CD4-positive, alpha-beta T cell treated with Interferon gamma for 1 hour (primary cell): ENCODE measurements at regions not wholly inside any gene's neighbourhood (a gene's known extent, or its start where the extent isn't known, plus 50 kb on each side); places are given as distances from the start of the nearest gene placed in this dataset.
"Not testable (repeated sequence)": the region's sequence is repeated elsewhere in the genome, so short reads cannot be mapped to it uniquely, and the experiment has no call there.

Experiments used
- DNase-seq: peaks from one replicate; pipeline ENCODE4 v3.0.0-alpha.2; 2020

DNA sequence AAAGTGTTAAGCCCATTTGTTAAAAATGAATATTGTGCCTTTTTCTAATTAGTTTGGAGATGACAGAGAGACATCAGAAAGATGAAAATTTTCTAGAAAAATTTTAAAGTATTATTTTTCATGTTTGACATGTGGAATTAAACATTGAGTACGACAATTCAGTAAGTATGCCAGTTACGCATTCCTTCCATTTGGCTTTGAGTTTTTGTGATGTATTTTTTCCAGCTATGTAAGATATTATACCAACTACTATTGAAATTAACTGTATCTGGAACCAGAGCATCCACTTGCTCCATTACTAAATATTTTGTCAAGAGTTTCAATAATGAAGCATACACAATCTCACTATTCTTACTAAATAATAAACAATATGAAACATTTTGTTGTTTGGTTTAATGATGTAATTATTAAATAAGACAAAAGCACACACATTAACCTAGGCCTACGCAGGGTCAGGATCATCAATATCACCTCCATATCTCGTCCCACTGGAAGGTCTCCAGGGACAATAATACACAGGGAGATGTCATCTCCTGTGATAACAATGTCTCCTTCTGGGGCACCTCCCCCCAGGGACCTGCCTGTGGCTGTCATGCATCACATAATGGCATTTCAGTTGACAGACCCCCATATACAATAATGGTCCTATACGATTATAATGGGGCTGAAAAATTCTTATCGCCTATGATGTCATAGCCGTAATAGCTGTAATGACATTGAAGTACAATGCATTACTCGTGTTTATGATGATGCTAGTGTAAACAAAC, 274.1 kb downstream of the REEP3 start:
- no peak for DNase-seq

DNA sequence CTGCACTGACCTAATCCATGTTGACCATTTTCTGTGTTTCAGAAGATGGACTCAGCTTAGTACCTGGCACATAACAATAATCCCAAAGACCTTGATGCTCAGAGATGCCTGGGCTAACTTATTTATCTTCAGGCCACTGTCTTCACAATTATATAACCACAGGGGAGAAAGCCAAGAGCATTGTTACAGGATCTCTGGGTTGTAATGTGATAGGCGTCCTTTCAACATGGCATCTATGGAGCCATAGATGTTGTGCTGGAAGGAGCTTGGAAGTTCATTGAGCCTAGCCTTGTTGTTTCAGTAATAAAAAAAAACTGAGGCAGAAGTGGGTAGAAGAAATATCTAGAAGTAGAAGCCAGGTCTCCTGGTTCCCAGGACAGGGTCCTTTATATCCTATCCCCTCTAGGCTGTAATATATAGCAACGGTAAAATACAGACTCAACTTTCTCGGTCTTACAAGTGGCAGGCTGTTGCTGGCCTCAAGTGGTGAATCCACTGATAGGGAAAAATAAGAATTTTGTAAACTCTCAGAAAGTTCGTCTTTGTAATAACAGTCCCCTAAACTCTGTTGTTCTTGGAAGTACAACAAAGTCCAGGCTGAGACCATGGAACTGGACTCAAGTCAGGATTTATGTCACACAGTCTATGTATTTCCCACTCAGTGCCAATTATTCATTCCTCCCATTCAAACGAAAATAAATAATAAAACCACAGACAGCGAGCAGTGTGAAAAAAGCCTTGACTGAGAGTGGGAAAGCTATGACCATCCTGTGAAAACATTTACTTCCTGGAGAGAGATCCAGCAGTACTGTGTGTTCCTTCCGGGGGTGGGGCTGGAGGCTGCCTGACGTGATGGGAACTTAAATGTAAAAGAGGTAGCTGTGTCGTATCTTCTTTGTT, 277.6 kb downstream of the REEP3 start:
- DNase-seq: no peak

GRCh38 chr10:63799521-63800300, 278.5 kb downstream of the REEP3 start:
- DNase-seq: no peak

DNA sequence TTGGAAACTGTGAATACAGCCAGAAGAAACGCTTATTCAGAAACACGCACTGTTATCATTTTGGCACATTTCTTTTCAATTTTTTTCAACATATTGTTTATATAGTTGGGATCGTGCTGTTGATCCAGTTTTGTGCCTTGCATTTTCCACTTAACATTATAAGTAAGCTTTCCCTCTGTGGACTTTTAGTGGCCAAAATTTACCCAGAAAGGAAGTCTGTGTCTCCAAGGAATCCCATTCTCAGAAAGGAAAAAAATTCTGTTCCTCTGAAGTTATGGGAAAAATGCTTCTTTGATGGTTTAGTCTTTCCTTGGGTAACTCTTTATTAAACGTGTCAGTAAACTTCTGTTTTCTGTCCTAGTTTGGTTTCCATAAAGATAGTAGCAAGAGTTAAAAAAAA, 280.0 kb downstream of the REEP3 start:
- no peak for DNase-seq

DNA sequence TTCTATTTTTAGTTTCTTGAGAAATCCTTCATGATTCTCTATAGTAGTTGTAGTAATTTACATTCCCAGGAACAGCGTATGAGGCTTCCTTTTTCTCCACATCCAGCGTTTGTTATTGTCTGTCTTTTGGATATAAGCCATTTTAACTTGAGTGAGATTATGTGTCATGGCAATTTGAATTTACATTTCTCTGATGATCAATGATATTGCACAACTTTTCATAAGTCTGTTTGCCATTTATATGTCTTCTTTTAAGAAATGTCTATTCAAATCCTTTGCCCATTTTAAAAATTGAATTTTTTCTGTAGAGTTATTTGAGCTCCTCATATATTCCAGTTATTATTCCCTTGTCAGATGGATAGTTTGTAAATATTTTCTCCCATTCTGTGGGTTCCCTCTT, 285.1 kb downstream of the REEP3 start:
- no peak for DNase-seq

DNA sequence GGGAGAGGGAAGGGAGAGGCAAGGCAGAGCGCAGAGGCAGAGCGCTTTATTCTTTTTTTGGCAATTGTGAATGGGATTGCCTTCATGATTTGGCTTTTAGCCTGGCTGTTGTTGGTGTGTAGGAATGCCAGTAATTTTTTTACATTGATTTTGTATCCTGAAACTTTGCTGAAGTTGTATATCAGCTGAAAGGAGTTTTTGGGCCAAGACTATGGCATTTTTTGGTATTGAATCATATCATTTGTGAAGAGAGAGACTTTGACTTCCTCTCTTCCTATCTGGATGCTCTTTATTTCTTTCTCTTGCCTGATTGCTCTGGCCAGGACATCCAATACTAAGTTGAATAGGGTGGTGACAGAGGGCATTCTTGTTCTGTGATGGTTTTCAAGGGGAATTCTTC, 291.3 kb downstream of the REEP3 start:
- DNase-seq: no peak

DNA sequence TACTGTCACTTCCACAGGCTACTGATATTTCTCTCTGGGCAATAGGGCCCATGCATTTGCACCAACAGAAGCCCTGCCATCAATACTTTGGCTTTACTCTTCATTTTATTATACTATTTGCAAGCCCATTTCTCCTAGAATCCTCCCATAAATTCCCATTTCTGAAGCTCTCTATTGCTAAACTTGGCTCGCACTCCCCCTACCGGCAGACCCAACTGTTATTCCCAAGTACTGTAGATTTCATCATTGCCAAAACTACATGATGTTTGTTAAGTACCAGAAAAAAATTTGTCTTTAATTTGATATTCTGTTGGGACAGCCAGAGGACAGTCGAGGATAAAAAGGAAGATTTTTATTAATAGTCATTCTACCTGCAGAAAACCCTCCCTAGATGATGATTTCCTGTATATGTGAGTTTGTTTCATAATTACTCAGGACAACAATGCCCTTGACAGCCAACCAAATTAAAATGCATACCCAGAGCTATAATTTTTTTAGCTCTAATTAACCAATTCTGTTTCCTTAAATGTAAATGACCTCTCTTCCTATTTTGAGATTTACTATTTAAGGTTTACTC, 298.6 kb downstream of the REEP3 start:
- no peak for DNase-seq

DNA sequence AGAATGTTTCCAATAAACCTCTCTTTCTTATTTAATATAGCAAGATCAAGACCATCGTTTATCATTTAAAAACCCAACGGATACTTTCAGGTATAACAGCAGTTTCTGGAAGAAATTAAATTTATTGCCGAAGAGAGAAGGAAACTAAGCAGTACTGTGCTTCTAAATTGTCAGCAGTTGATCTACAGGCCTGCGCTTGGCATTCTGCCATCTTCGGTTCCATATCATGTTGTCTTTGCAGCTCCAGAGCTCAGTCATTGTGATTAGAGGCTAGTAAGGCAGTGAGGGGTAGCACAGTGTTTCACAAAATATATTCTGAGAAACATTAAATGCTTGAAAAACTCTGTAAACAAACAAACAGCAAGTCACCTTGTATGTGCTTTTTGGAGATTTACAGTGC, 301.3 kb downstream of the REEP3 start:
- no peak for DNase-seq

GRCh38 chr10:63825111-63825510, 303.9 kb downstream of the REEP3 start:
- no peak for DNase-seq

- DNase-seq: no peak
Measured at GRCh38 chr10:63825766-63826165, 304.6 kb downstream of the REEP3 start.

DNA sequence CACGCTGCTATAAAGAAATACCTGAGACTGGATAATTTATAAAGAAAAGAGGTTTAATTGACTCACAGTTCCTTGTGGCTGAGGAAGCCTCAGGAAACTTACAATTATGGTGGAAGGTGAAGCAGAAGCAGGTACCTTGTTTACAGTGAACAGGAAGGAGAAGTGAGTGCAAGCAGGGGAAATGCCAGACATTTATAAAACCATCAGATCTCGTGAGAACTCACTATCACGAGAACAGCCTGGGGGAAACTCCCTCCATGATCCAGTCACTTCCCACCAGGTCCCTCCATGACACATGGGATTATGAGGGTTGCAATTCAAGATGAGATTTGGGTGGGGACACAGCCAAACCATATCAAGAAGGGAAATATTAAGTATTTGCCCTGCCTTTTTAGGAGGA, 305.8 kb downstream of the REEP3 start:
- DNase-seq: not testable (repeated sequence)

DNA sequence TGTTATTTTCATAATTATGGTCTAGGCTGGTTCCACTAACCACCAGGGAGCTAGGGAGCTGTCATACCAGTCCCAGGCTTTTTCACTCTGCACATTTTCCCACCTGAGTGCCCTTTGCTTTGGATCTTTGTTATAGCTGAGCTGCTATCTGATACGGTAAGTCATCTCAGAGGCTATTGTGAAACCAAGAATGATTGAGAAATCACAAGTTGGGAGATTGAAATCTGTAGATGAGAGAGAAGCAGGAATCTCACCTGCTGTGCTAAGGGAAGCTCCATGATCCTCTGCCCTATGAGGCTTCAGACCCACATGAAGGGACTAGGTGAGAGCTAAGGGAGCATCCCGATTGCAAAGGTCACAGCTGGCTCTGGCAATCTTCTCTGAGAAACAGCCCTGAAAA, 307.8 kb downstream of the REEP3 start:
- no peak for DNase-seq

DNA sequence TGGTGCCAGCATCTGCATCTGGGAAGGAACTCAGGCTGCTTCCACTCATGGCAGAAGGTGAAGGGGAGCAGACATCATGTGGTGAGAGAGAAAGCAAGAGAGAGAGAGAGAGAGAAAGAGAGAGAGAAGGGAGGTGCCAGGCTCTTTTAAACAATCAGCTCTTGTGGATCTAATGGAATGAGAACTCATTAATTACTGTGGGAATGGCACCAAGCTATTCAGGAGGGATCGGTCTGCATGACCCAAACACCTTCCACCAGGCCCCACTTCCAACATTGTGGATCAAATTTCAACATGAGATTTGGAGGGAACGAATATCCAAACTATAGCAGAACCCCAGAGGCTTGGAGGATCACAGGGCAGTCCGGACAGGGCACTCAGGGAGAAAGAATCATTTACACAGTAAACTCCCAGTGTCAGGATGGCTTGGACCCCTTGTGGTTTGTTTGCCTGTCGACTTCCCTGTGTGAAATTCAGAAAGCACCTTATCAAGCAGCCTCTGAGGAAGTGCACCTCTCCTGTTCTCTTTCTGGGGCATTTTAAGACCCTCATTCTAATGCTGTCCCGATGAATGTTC, 308.5 kb downstream of the REEP3 start:
- DNase-seq: no peak

- DNase-seq: no peak
Measured at GRCh38 chr10:63832686-63833085, 311.5 kb downstream of the REEP3 start.

DNA sequence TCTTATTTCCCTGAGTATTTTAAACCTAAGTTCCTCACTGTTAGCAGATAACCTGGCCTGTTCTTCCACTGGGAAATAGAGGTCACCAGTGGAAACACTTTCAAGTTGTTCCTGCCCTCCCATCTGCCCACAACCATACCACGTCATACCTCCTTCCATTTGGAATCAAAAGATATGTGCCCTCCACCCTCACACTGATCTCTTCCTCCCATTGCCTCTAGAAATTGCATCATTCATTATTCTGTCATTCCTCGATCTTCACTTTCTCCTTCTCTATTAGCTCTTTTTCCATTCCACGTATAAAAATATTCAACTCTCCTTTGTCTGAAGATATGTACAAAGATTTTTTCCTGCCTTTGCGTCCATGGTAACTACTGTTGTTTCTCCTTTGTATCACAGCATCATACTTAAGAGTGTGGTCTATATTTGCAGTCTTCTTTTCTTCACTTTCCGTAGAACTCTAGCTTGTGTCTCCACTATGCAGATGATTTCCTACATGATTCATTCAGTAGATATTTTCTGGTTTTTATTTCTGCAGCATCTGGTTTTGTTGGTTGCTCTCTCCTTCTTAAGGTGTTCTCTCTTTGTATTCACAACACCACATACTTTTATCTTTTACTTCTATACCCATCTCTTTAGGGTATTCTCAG, 312.3 kb downstream of the REEP3 start:
- no peak for DNase-seq

DNA sequence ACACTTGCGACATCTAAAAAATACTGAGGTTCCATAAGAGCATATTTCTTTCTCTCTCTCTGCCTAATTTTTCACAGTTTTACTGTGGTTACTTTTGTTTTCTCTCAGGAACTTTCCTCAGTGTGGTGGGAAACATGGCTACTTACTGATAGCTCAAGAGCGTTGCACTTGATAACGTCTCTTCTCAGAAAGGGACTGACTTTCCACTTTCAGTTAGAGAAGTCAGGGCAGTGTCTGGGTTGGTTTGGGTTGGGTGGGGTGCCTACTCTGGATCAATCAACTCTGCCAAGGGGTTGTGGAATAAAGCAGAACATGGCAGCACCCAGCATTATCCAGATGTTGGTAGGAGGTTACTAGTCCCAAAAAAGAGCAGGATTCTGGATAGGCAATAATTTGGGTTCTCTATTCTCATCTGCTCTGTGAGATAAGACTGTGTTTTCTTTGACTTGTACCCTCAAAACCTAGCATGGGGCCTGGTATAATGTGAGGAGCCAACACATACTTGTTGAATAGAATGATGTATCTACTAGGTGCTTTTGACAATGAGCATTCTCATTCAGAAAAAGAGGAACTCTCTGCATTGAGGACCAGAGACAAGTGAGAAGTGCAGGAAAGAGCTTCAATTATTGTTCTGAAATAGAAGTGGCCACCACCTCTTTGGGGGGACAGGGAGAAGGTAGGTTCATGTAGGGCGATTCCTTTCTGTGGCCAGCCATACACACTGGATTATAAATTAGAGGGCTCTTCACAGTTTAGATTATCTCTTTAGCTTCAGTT, 315.7 kb downstream of the REEP3 start:
- no peak for DNase-seq

DNA sequence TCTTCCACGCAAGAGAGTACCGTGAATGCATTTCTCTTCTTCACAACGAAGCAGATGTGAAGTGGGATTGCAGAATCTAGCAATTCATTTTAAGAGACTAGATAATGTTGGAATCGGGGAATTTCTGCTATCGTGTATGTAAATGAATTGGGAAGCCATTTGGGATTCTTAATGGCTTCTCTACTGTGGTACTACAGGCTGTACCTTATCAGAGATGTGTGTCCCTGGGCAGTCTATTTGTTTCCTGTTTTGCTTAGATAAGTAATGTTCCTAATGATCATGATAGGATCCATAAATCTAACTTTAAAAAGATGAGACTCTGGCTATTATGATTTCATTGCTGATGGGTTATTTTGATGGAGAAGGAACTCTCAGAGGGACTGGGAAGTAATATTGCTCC, 320.6 kb downstream of the REEP3 start:
- DNase-seq: no peak

GRCh38 chr10:63843107-63843506, 321.9 kb downstream of the REEP3 start:
- DNase-seq: no peak

- not testable (repeated sequence) for DNase-seq
Measured at GRCh38 chr10:63848871-63849270, 327.7 kb downstream of the REEP3 start.

- no peak for DNase-seq
Measured at GRCh38 chr10:63862860-63863259, 341.7 kb downstream of the REEP3 start.

GRCh38 chr10:63865210-63865609, 344.0 kb downstream of the REEP3 start:
- no peak for DNase-seq
